Activated naive CD8-positive, alpha-beta T cell treated with anti-CD3 and anti-CD28 coated beads, Interleukin-2, amount 10 ng/mL, durations not matched to agents 7 days and 5 days (primary cell): ENCODE measurements at regions not wholly inside any gene's neighbourhood (a gene's known extent, or its start where the extent isn't known, plus 50 kb on each side); places are given as distances from the start of the nearest gene placed in this dataset.

ENCODE experiments used
- ATAC-seq: fragments of 150-1000 bp; cut with Tn5 transposase; one replicate; pipeline ENCODE4 v1.10.0; 2021; ENCODE audit warnings: low read depth, moderate library complexity
- POLR2A ChIA-PET: fragments of 350-600 bp; sonication (Branson Sonifier 250); formaldehyde crosslinking; loops from one replicate; lab custom pipeline; 2021; ENCODE audit warnings: antibody characterized with exemption; lab: Charles Lee
- DNase-seq: peaks from one replicate; pipeline ENCODE4 v3.0.0; 2021
- H3K27ac Mint-ChIP-seq: one replicate; pipeline ENCODE4 v1.8.0; 2022; ENCODE audit warnings: mild to moderate bottlenecking, mixed read lengths
- H3K27me3 Mint-ChIP-seq: one replicate; pipeline ENCODE4 v1.8.0; 2022; ENCODE audit warnings: mild to moderate bottlenecking, moderate library complexity, mixed read lengths
- H3K36me3 Mint-ChIP-seq: one replicate; pipeline ENCODE4 v1.8.0; 2021; ENCODE audit warnings: mild to moderate bottlenecking, mixed read lengths
- H3K4me1 Mint-ChIP-seq: one replicate; pipeline ENCODE4 v1.8.0; 2021; ENCODE audit warnings: mixed read lengths
- H3K4me3 Mint-ChIP-seq: one replicate; pipeline ENCODE4 v1.8.0; 2022; ENCODE audit warnings: mild to moderate bottlenecking, moderate library complexity, mixed read lengths
- H3K9me3 Mint-ChIP-seq: one replicate; pipeline ENCODE4 v1.8.0; 2021; ENCODE audit warnings: mixed read lengths

DNA sequence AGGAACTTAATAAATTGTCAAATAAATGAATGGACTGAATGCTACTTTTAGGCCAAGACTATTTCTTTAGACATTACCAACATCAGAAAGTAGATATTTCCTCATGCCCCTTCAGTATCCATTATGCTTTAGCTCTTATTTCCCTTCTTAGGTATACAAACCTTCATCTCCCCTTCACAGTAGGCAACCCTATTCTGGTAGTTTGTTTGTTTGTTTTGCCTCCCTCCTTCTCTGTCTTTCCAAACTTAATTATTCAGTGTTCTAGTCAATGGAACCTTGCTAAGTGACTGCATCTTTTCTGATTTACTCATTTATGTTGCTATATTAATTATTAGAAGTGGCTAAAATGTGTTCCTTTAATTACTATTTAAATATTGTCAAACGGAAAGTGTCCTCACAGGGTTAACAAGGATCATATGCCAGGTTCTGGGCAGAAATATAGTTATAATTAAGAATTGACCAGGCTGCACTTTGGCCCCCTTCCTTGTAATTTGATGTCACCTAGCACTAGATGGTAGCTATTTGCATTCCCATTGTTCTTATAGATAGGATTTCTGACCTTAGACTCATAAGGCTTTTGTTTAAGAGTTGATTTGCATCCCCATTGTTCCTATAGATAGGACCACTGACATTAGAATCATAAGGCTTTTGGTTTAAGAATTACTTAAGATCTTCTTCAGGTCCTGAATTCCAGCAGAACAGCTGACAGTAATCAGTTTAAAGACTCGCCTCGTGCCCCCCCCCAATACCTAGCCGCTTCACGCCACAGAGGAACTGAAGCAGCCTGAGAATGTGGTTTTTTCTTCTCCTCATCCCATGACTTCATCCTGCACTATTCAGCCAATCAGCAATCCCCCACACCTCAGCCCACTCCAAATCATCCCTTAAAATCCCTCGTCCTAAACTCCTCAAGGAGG lies 84.4 kb upstream of the NUDT12 start:
- H3K4me1 Mint-ChIP-seq, result no peaks in the 10 kb centered on the region
- no peaks in the 10 kb centered on the region for H3K27me3 Mint-ChIP-seq
- H3K27ac Mint-ChIP-seq, result no peak overlapping the region
- no peaks in the 10 kb centered on the region for H3K9me3 Mint-ChIP-seq
- no peak overlapping the region for H3K4me3 Mint-ChIP-seq
- no peak for DNase-seq
- no peaks in the 10 kb centered on the region for H3K36me3 Mint-ChIP-seq
- ATAC-seq, result no peak
- POLR2A ChIA-PET, result no interaction called here

DNA sequence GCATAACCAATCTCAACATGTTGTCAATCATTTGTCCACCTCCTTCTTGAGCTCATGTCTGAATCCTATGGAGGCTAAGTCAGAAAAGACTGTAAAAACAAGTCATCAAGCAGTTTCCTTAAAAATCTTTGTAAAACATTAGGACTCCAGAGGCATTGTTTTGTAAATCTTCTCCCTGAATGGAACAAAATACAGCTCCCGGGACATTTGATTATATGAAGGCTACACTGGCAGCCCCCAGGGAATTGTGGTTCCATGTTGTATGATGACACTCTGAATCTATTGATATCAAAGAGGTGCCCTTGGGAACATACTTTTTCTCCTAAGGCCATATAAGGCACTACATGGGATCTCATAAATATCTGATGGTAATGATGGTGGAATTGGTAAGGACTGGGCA lies 83.2 kb upstream of the NUDT12 start:
- Mint-ChIP-seq H3K4me3 (no peak overlapping the region), H3K27ac (no peak overlapping the region), H3K36me3 (no peaks in the 10 kb centered on the region), H3K9me3 (no peaks in the 10 kb centered on the region), H3K27me3 (no peaks in the 10 kb centered on the region), H3K4me1 (no peaks in the 10 kb centered on the region)
- no peak for DNase-seq
- ATAC-seq, result no peak
- POLR2A ChIA-PET, result no interaction called here

DNA sequence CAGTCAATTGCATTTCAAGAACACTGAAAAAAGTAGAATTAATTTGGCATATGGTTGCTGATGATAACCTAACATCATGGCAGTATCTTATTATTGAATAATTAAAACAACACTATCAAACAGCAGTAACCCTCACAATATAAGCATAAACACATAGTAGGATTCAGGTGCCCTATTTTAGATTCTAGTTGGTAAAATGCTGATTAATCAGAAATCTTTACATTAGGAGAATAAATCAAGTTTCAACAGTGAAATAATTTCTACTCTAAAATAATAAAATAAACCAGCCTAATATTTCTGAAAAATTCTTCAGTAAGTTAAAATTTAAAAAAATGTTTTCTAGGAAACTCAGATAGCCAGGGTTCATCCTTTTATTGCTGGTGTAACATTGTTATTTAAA lies 76.4 kb upstream of the NUDT12 start:
- no peak for DNase-seq
- no peak for ATAC-seq
- H3K9me3 Mint-ChIP-seq, result no peaks in the 10 kb centered on the region
- H3K36me3 Mint-ChIP-seq, result no peaks in the 10 kb centered on the region
- no peaks in the 10 kb centered on the region for H3K4me1 Mint-ChIP-seq
- POLR2A ChIA-PET, result no interaction called here
- peaks cover 2% of the 10 kb centered on the region for H3K27me3 Mint-ChIP-seq
- no peak overlapping the region for H3K27ac Mint-ChIP-seq
- H3K4me3 Mint-ChIP-seq, result no peak overlapping the region

DNA sequence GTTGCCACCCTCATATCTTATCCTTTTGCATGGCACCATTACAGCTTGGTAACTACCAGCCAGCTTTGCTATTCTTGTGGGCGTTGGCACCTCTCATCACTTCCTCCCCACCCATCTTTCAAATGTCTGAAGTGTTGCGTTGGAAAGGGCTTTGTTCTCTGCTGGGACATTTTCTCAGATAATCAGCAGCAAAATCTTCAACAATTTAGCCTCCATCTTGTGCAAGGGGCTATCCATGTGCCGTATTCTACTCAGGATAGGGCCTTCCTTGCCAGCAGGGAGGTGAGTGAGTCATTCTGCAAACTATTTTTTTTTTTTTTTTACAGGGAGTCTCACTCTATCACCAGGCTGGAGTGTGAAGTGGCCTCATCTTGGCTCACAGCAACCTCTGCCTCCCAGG lies 62.1 kb upstream of the NUDT12 start:
- Mint-ChIP-seq H3K27ac (no peak overlapping the region), H3K27me3 (no peaks in the 10 kb centered on the region), H3K9me3 (no peaks in the 10 kb centered on the region), H3K4me3 (no peak overlapping the region), H3K36me3 (no peaks in the 10 kb centered on the region), H3K4me1 (no peaks in the 10 kb centered on the region)
- DNase-seq, result no peak
- POLR2A ChIA-PET, result interaction anchor here (0.6 kb wide), 1 partner anchor 152 kb away, joined by 3 read pairs; no protein-coding TSS in a partner anchor
- ATAC-seq, result no peak

- H3K4me1 Mint-ChIP-seq, result no peaks in the 10 kb centered on the region
- H3K27me3 Mint-ChIP-seq, result no peaks in the 10 kb centered on the region
- ATAC-seq (no peak), DNase-seq (no peak)
- H3K36me3 Mint-ChIP-seq, result no peaks in the 10 kb centered on the region
- H3K27ac Mint-ChIP-seq, result no peak overlapping the region
- POLR2A ChIA-PET, result no interaction called here
- no peaks in the 10 kb centered on the region for H3K9me3 Mint-ChIP-seq
- H3K4me3 Mint-ChIP-seq, result no peak overlapping the region
These were observed 61.5 kb upstream of the NUDT12 start for GRCh38 chr5:103624035-103624480.

DNA sequence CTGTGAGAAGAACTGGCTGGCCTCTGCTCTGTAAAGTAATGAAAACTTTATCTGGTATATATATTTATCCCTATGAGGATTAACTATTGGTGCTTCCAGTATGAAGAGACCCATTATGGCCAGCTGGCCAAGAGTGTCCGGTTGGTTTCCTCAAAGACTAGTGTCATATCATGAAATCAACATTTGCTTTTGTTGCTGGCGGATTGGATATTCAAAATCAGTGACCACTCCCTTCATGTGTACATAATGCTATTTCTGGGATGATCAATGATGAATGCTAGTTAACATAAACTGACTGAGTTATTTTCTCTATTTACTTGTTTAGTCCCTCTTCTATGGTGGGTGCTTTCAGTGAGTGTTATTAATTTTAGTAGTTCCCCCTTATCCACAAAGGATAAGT lies 60.8 kb upstream of the NUDT12 start:
- Mint-ChIP-seq H3K27me3 (no peaks in the 10 kb centered on the region), H3K27ac (no peak overlapping the region), H3K9me3 (no peaks in the 10 kb centered on the region), H3K4me3 (no peak overlapping the region), H3K36me3 (no peaks in the 10 kb centered on the region), H3K4me1 (no peaks in the 10 kb centered on the region)
- POLR2A ChIA-PET, result no interaction called here
- ATAC-seq, result no peak
- DNase-seq, result no peak

DNA sequence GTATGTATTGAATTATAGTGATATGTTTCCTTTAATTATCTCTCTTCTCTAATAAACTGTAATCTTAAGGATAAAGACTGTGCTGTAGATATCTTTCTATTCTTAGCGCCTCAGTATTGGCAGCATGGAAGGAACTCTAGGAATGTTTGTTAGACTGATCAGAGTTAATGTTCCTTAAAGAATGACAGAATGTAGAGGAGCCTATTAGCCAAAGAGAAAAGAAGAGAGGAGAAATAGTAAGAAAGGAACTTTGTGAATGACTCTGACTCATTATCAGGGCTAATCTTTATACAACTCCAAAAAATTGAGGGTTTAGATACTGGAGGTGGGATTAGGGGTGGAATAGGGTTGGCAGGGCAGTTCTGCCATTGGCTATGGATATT lies 59.0 kb upstream of the NUDT12 start:
- ATAC-seq (no peak), DNase-seq (no peak)
- no peak overlapping the region for H3K4me3 Mint-ChIP-seq
- H3K27me3 Mint-ChIP-seq, result no peaks in the 10 kb centered on the region
- H3K4me1 Mint-ChIP-seq, result no peaks in the 10 kb centered on the region
- H3K27ac Mint-ChIP-seq, result no peak overlapping the region
- POLR2A ChIA-PET, result no interaction called here
- no peaks in the 10 kb centered on the region for H3K36me3 Mint-ChIP-seq
- H3K9me3 Mint-ChIP-seq, result no peaks in the 10 kb centered on the region

GRCh38 chr5:103620851-103621547 lies 58.4 kb upstream of the NUDT12 start:
- Mint-ChIP-seq H3K4me3 (no peak overlapping the region), H3K4me1 (no peaks in the 10 kb centered on the region), H3K27me3 (no peaks in the 10 kb centered on the region), H3K9me3 (no peaks in the 10 kb centered on the region), H3K36me3 (no peaks in the 10 kb centered on the region), H3K27ac (no peak overlapping the region)
- ATAC-seq (no peak), DNase-seq (no peak)
- POLR2A ChIA-PET, result no interaction called here

GRCh38 chr5:103617913-103618312 lies 55.3 kb upstream of the NUDT12 start:
- Mint-ChIP-seq H3K4me3 (no peak overlapping the region), H3K27ac (no peak overlapping the region), H3K9me3 (no peaks in the 10 kb centered on the region), H3K27me3 (no peaks in the 10 kb centered on the region), H3K36me3 (no peaks in the 10 kb centered on the region), H3K4me1 (no peaks in the 10 kb centered on the region)
- ATAC-seq (no peak), DNase-seq (no peak)
- POLR2A ChIA-PET, result no interaction called here

DNA sequence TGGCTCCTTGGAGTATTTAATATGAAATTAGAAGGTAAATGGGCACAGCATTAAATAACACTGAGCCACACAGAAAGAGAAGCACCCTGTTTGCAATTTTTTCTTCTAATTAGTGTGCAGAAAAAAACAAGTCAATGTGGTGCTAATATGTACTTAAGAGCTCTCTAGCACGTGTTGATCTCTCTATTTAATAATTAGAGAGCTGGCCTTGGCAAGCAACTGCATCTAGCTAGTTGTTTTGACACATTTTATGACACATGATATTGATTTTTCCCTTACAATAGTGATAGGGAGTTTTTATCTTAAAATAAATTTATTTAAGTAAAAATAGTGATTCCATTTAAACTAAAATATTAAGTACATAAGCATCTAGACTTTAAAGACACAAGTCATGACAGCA lies 54.5 kb upstream of the NUDT12 start:
- no peaks in the 10 kb centered on the region for H3K36me3 Mint-ChIP-seq
- H3K9me3 Mint-ChIP-seq, result no peaks in the 10 kb centered on the region
- DNase-seq (no peak), ATAC-seq (no peak)
- no peak overlapping the region for H3K27ac Mint-ChIP-seq
- no peaks in the 10 kb centered on the region for H3K27me3 Mint-ChIP-seq
- no peaks in the 10 kb centered on the region for H3K4me1 Mint-ChIP-seq
- H3K4me3 Mint-ChIP-seq, result no peak overlapping the region
- POLR2A ChIA-PET, result no interaction called here

GRCh38 chr5:103612545-103612944 lies 50.0 kb upstream of the NUDT12 start:
- no peak overlapping the region for H3K27ac Mint-ChIP-seq
- POLR2A ChIA-PET, result no interaction called here
- H3K36me3 Mint-ChIP-seq, result no peaks in the 10 kb centered on the region
- ATAC-seq, result no peak
- no peaks in the 10 kb centered on the region for H3K27me3 Mint-ChIP-seq
- DNase-seq, result no peak
- H3K4me1 Mint-ChIP-seq, result no peaks in the 10 kb centered on the region
- no peaks in the 10 kb centered on the region for H3K9me3 Mint-ChIP-seq
- no peak overlapping the region for H3K4me3 Mint-ChIP-seq
